Germinal center (tissue), 1 donor: ENCODE measurements at regions not wholly inside any gene's neighbourhood (a gene's known extent, or its start where the extent isn't known, plus 50 kb on each side); places are given as distances from the start of the nearest gene placed in this dataset.

ENCODE experiments used
- DNase-seq: peaks from one replicate; pipeline ENCODE4 v3.0.0; 2012; ENCODE audit warnings: mixed read lengths, low spot score

- no peak for DNase-seq
Observed at GRCh38 chr2:220916931-220917330, 655.2 kb downstream of the EPHA4 start.

- DNase-seq, result no peak
Observed at GRCh38 chr2:220930271-220931076, 641.6 kb downstream of the EPHA4 start.

GRCh38 chr2:220931491-220931890 lies 640.6 kb downstream of the EPHA4 start:
- no peak for DNase-seq

GRCh38 chr2:220932041-220932440 lies 640.1 kb downstream of the EPHA4 start:
- no peak for DNase-seq

GRCh38 chr2:220935789-220936321 lies 636.2 kb downstream of the EPHA4 start:
- no peak for DNase-seq

GRCh38 chr2:220936641-220937197 lies 635.4 kb downstream of the EPHA4 start:
- DNase-seq, result no peak

- DNase-seq, result no peak
Observed at GRCh38 chr2:220937245-220937644, 634.9 kb downstream of the EPHA4 start.

GRCh38 chr2:220940646-220941045 lies 631.5 kb downstream of the EPHA4 start:
- DNase-seq, result no peak

GRCh38 chr2:220941683-220942082 lies 630.4 kb downstream of the EPHA4 start:
- DNase-seq, result no peak

- no peak for DNase-seq
Observed at GRCh38 chr2:220946552-220946951, 625.6 kb downstream of the EPHA4 start.

GRCh38 chr2:220948579-220948978 lies 623.5 kb downstream of the EPHA4 start:
- no peak for DNase-seq

- DNase-seq, result no peak
Observed at GRCh38 chr2:220949466-220949865, 622.6 kb downstream of the EPHA4 start.

GRCh38 chr2:220955776-220956175 lies 616.3 kb downstream of the EPHA4 start:
- DNase-seq, result no peak

- DNase-seq, result no peak
Observed at GRCh38 chr2:220956429-220956828, 615.7 kb downstream of the EPHA4 start.

GRCh38 chr2:220959391-220959802 lies 612.7 kb downstream of the EPHA4 start:
- DNase-seq, result no peak

GRCh38 chr2:220961143-220961860 lies 610.8 kb downstream of the EPHA4 start:
- DNase-seq, result no peak

GRCh38 chr2:220962556-220962955 lies 609.5 kb downstream of the EPHA4 start:
- no peak for DNase-seq

- no peak for DNase-seq
Observed at GRCh38 chr2:220963076-220963475, 609.0 kb downstream of the EPHA4 start.

GRCh38 chr2:220963930-220964329 lies 608.2 kb downstream of the EPHA4 start:
- no peak for DNase-seq

- DNase-seq, result no peak
Observed at GRCh38 chr2:220966636-220967035, 605.5 kb downstream of the EPHA4 start.

- DNase-seq, result no peak
Observed at GRCh38 chr2:220969348-220969747, 602.8 kb downstream of the EPHA4 start.

- DNase-seq, result no peak
Observed at GRCh38 chr2:220980966-220981675, 591.0 kb downstream of the EPHA4 start.
